Sigmoid colon (tissue), 6 donors: ENCODE measurements at regions not wholly inside any gene's neighbourhood (a gene's known extent, or its start where the extent isn't known, plus 50 kb on each side); places are given as distances from the start of the nearest gene placed in this dataset.

Source experiments
- DNase-seq: peaks from one replicate; pipeline ENCODE4 v3.0.0-alpha.2; 2019
- H3K27ac ChIP-seq, 4 donors: fragments of 200-600 bp; sonication (generic); one replicate each; pipeline ENCODE4 v1.5.1; 2016 to 2019; ENCODE audit warnings: mild to moderate bottlenecking in 1 of 4
- H3K27me3 ChIP-seq, 3 donors: fragments of 200-600 bp; sonication (generic); one replicate each; pipeline ENCODE4 v1.5.1; 2019; ENCODE audit warnings: mild to moderate bottlenecking in 1 of 3
- H3K36me3 ChIP-seq, 4 donors: fragments of 200-600 bp; sonication (generic); one replicate each; pipeline ENCODE4 v1.5.1; 2016 to 2019
- H3K4me1 ChIP-seq, 4 donors: fragments of 200-600 bp; sonication (generic); one replicate each; pipeline ENCODE4 v1.5.1; 2017 to 2019
- H3K4me3 ChIP-seq, 4 donors: fragments of 200-600 bp; sonication (generic); one replicate each; pipeline ENCODE4 v1.5.1; 2017 to 2019; ENCODE audit warnings: mild to moderate bottlenecking in 2 of 4, moderate library complexity in 1 of 4
- H3K9me3 ChIP-seq, 4 donors: fragments of 200-600 bp in 3 of 4; sonication (generic) in 3 of 4; one replicate each; pipeline versions ENCODE4 v1.5.1 to v1.6.1; 2013 to 2019
- EP300 ChIP-seq, 4 donors: sonication (generic); formaldehyde crosslinking; IDR thresholded peaks; one replicate each; pipeline ENCODE4 v1.6.1; 2017; ENCODE audit warnings: antibody characterized with exemption in 4 of 4
- POLR2A ChIP-seq, 2 donors: fragments of 450-650 bp; IDR thresholded peaks; one replicate each; pipeline ENCODE4 v1.6.1; 2016; ENCODE audit warnings: antibody characterized with exemption in 2 of 2, mild to moderate bottlenecking in 2 of 2, moderate library complexity in 2 of 2
- POLR2AphosphoS5 ChIP-seq, 4 donors: sonication (generic); formaldehyde crosslinking; IDR thresholded peaks; one replicate each; pipeline ENCODE4 v1.6.1; 2017; ENCODE audit warnings: antibody characterized with exemption in 4 of 4
- WGBS, 2 donors: extraction: QIAGEN DNeasy Blood & Tissue Kit; methylation state at CpG; one replicate each; pipeline ENCODE4 v1.1.7; 2013; 5-methylcytosine and 5-hydroxymethylcytosine counted together
- intact Hi-C: fragments of 100-400 bp; cut with DNase I; formaldehyde crosslinking; loops from one replicate; pipeline ENCODE4 v1.15.1; 2023
- TF ChIP-seq, protein P1 (sequence below), 4 experiments: fragments of 450-650 bp in 3 of 4; fragments of 200-600 bp in 1 of 4; IDR thresholded peaks; one replicate each; pipeline ENCODE4 v1.5.1; 2016 to 2019; ENCODE audit warnings: antibody characterized with exemption in 4 of 4, mild to moderate bottlenecking in 3 of 4, moderate library complexity in 2 of 4
- donor health status: healthy with polysubstance abuse.
- donor health status: healthy.

DNA sequence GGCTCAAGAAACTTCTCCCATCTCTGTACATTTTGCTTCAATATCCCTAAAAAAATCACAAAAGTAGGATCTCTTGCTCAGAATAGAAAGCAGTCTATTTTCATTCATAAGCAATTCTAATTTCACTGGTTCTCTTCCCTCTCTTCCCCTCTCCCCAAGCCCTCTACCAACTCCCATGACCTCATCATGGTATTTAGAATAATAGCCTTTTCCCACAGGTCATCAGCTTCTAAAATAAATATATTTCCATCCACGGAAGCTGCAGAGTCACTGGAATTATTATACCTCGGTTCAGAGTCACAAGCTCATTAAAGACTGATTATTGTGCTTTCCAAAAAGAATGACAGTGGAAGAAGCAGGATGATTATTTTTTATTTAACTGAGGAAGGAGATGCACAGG, 84.2 kb upstream of the ADRA1B start:
- H3K36me3 ChIP-seq: no peaks in the 10 kb centered on the region
- no peaks in the 10 kb centered on the region for H3K27me3 ChIP-seq
- intact Hi-C loops: no loop called here
- no peak overlapping the region for H3K4me3 ChIP-seq
- TF ChIP-seq, protein P1, sequence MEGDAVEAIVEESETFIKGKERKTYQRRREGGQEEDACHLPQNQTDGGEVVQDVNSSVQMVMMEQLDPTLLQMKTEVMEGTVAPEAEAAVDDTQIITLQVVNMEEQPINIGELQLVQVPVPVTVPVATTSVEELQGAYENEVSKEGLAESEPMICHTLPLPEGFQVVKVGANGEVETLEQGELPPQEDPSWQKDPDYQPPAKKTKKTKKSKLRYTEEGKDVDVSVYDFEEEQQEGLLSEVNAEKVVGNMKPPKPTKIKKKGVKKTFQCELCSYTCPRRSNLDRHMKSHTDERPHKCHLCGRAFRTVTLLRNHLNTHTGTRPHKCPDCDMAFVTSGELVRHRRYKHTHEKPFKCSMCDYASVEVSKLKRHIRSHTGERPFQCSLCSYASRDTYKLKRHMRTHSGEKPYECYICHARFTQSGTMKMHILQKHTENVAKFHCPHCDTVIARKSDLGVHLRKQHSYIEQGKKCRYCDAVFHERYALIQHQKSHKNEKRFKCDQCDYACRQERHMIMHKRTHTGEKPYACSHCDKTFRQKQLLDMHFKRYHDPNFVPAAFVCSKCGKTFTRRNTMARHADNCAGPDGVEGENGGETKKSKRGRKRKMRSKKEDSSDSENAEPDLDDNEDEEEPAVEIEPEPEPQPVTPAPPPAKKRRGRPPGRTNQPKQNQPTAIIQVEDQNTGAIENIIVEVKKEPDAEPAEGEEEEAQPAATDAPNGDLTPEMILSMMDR (IDR thresholded peaks at IDR 0.05): no peak
- TF ChIP-seq EP300 (IDR thresholded peaks at IDR 0.05) (no peak), POLR2AphosphoS5 (IDR thresholded peaks at IDR 0.05) (no peak)
- H3K9me3 ChIP-seq: peaks cover 0 to 3% (median 0%) of the 10 kb centered on the region in 4 donors
- no peak overlapping the region for H3K27ac ChIP-seq
- DNase-seq: no peak
- 57 to 69% methylated on average over 2 of the region's 2 CpGs for WGBS, 2 donors
- H3K4me1 ChIP-seq: no peaks in the 10 kb centered on the region

DNA sequence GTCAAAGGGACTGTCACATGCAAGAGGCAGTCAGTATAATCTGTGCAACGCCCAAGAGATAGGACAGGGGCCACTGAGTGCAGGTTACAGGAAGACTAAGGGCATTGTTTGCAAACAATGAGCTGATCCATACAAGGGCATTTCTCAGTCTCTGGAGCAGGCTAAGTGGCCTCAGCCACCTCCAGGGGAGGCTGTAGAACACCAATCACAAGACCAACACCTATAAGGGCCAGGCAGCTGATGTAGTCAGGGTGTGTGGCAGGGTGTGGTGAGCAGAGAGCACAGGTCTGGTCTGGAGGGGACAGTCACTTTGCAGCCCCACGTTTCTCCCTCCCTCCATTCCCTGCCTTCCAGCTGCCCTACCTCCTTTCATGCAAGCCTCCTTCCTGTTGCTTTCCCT, 83.2 kb upstream of the ADRA1B start:
- Histone ChIP-seq H3K9me3 (peaks cover 0 to 3% (median 0%) of the 10 kb centered on the region in 4 donors), H3K36me3 (no peaks in the 10 kb centered on the region), H3K27ac (no peak overlapping the region), H3K4me1 (no peaks in the 10 kb centered on the region), H3K27me3 (no peaks in the 10 kb centered on the region), H3K4me3 (no peak overlapping the region)
- intact Hi-C loops: no loop called here
- 7 to 38% methylated on average over 2 of the region's 2 CpGs for WGBS, 2 donors
- no peak for DNase-seq
- TF ChIP-seq POLR2AphosphoS5 (IDR thresholded peaks at IDR 0.05): no peak
- TF ChIP-seq POLR2A (IDR thresholded peaks at IDR 0.05): no peak
- no peak for TF ChIP-seq EP300 (IDR thresholded peaks at IDR 0.05)
- TF ChIP-seq, protein P1 (IDR thresholded peaks at IDR 0.05): no peak

DNA sequence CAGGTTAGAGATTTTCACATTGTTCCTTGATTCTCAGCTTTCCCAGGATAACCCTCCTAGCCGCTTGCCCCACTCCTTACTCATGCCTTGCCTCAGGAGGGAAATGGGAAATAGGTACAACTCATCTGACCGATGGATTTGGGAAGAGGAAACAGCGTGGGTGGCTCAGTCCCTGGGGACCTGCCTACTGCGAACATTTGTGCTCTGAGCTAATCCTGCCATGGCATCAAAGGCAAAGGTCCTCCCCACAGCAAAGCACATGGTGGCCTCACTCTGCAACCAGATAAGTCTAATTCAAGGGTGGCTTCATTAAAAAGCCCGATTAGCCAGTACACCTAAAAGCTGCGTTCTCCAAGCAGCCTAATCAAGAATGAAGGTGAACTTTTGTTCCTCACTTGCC, 82.4 kb upstream of the ADRA1B start:
- Histone ChIP-seq H3K4me1 (no peaks in the 10 kb centered on the region), H3K27ac (no peak overlapping the region), H3K9me3 (peaks cover 0 to 3% (median 0%) of the 10 kb centered on the region in 4 donors), H3K36me3 (no peaks in the 10 kb centered on the region), H3K27me3 (no peaks in the 10 kb centered on the region), H3K4me3 (no peak overlapping the region)
- TF ChIP-seq, protein P1 (IDR thresholded peaks at IDR 0.05): no peak
- TF ChIP-seq POLR2A (IDR thresholded peaks at IDR 0.05) (no peak), POLR2AphosphoS5 (IDR thresholded peaks at IDR 0.05) (no peak), EP300 (IDR thresholded peaks at IDR 0.05) (no peak)
- WGBS, 2 donors: 69 to 83% methylated on average over 6 of the region's 6 CpGs
- intact Hi-C loops: no loop called here
- DNase-seq: no peak

DNA sequence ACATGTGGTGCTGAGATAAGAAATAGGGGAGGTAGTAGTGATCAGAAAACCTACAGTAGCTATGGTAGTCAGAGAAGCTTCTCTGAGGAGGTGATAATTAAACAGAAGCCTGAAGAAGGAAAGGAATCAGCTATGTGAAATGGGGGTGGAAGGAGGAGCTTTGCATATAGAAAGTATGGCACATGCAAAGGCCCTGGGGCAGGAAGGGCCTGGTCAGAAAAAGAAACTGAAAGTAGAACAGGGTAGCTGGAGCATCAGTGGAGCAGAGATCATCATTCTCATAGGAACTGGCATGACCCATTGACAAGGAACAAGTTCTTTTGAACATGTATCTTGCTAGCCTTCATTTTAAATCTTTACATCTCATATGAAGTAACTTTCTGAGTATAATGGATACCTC, 80.7 kb upstream of the ADRA1B start:
- DNase-seq: no peak
- TF ChIP-seq EP300 (IDR thresholded peaks at IDR 0.05): no peak
- no peak for TF ChIP-seq POLR2A (IDR thresholded peaks at IDR 0.05)
- TF ChIP-seq, protein P1 (IDR thresholded peaks at IDR 0.05): no peak
- intact Hi-C loops: no loop called here

DNA sequence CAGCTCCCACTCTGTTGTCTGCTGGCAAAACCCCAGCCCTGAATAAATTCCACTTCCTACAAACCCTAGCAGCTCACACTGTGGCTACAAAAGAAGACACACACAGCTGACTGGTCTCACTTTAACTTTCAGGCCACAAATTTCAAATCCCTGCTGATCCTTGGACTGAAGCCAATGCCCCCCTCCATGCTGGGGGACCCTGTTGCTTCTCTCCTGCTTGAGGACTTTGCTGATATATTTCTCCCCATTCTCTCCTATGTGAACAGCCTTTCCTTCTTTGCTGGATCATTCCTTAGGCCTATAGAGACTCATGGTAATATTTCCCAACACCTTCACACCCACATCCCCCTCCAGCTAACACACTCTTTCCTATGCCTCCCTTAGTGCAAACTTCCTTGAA, 79.6 kb upstream of the ADRA1B start:
- no peak overlapping the region for H3K4me3 ChIP-seq
- H3K9me3 ChIP-seq: peaks cover 0 to 3% (median 0%) of the 10 kb centered on the region in 4 donors
- no peaks in the 10 kb centered on the region for H3K27me3 ChIP-seq
- H3K4me1 ChIP-seq: no peaks in the 10 kb centered on the region
- intact Hi-C loops: no loop called here
- DNase-seq: no peak
- no peaks in the 10 kb centered on the region for H3K36me3 ChIP-seq
- no peak overlapping the region for H3K27ac ChIP-seq
- TF ChIP-seq POLR2AphosphoS5 (IDR thresholded peaks at IDR 0.05): no peak
- TF ChIP-seq, protein P1 (IDR thresholded peaks at IDR 0.05): no peak
- no peak for TF ChIP-seq EP300 (IDR thresholded peaks at IDR 0.05)
- TF ChIP-seq POLR2A (IDR thresholded peaks at IDR 0.05): no peak

More for the DNA sequence above, 80.7 kb upstream of the ADRA1B start:
- Histone ChIP-seq H3K27me3 (no peaks in the 10 kb centered on the region), H3K4me3 (no peak overlapping the region), H3K9me3 (peaks cover 0 to 3% (median 0%) of the 10 kb centered on the region in 4 donors), H3K36me3 (no peaks in the 10 kb centered on the region), H3K27ac (no peak overlapping the region), H3K4me1 (no peaks in the 10 kb centered on the region)
